COLO829 (cell line): ENCODE measurements at regions not wholly inside any gene's neighbourhood (a gene's known extent, or its start where the extent isn't known, plus 50 kb on each side); places are given as distances from the start of the nearest gene placed in this dataset.

Experiments
- DNase-seq: peaks from one replicate; pipeline ENCODE4 v3.0.0; 2012; ENCODE audit warnings: low spot score

- DNase-seq = no peak
These were observed 264.0 kb upstream of the NFE2L3 start for GRCh38 chr7:25887795-25888559.

DNA sequence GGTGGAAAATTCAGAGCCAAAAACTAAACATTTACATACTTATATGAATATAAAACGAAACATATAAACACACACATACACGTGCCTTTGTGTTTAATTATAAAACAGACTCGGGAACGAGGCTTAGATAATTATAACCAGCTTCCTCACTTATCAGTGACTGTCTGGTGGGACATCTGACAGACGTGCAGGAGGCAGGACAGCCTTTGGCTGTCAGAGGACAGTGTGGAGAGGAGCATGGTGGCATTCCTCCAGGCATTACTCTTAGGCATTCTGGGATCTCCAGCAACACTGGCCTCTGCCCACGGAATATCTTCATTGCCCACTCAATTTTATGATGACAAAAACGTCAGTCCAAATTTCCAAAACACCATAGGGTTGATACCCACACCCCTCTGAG is 262.2 kb upstream of the NFE2L3 start:
- DNase-seq = no peak

- DNase-seq = no peak
These were observed 260.4 kb upstream of the NFE2L3 start for GRCh38 chr7:25891591-25891990.

GRCh38 chr7:25893436-25893835 is 258.6 kb upstream of the NFE2L3 start:
- no peak for DNase-seq

DNA sequence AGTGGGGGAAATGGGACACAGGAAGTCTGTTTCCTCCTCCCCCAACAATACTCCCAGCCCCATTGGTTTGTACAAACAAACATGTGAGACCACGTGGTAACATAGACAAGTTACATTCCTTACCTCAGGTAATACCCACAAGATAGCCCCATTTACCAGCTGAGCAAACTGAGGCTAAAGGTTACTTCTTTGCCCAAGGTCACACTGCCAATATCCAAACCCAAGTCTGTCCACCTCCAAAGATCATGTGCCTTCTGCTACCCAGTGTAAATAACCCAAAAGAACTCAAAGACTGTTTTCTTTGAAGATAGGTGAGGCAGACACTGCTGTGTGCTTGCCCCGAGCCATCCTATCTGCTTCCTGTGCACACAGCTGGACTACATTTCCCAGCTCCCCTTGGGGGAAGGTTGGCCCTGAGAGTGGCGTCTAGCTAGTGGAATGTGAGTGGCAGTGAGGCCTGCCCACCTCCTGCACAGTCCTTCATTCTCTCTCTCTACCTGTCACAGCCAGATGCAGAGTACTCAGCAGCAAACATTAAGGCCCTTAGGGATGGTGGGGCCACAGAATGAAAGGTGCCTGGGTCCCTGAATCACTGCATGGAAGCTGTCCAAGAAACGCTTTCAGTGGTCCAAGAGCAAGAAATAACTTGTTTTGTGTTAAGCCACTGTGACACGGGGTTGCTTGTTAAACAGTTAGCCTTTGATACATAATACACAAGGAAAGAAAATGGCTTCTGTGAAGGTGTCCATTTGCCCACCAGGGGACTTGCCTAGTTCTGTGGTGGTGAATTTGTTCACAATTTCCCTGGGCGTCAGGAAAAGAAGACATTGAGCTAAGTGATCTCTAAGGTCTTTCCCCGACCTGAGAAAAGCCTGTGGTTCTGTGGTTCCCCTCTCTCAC is 257.7 kb upstream of the NFE2L3 start:
- no peak for DNase-seq

DNA sequence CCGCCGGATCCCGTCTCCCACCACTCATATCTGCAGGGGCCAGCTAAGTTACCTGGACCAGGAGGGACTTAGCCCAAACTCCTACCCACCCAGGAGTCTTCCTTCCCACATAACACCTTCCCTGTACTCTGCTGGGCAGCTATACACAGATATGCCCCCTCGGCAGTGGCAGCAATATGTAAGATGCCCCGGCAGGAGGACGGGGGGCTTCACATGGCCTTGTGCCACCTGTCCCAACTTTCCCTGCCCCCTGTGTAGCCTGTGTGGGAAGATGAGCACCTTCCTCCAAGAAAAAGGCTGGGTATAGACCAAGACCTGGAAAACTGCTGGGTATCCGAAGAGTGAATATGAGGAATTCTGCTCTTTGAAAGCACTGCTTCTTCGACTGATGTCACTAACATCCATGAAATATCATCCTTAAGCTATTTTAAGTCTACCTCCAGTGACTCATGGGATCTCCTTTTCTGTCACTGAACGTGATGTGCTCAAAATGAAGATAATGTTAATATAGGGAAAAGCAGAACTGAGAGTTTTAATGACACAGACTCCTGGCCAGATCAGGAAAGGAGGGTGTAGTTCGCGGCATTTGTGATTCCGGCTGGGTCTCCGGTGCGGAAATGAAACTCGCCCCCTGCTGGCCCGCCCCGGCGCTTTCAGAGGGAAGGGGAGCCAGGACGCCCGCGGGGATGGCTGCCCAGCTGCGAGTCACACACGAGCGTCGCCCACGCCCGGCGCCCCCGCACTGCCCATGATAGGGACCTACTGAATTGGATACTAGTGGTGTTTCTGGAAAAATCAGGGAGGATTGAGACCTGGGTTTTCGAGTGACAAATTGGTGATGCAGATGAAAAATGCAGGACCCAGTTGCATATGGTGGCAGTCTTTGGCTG is 256.9 kb upstream of the NFE2L3 start:
- DNase-seq = peak; percentile 47

DNA sequence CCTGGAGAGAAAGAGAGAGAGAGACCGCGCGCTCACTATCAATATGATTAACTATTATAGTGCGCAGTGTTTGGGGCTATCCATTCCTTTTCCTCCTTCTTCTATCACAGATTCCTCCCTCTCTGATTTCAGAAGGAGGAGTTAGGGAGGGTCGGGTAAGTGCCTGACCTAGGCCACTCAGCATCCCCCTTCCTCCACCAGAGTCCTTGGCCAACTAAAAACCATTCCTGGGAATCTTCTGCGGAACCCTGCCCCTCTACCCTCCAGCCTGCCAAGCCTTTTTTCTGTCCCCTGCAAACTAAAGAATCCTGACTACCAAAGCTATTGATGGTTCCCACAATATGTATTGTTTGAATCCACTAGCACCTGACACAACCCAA is 256.2 kb upstream of the NFE2L3 start:
- no peak for DNase-seq

GRCh38 chr7:25897261-25897782 is 254.7 kb upstream of the NFE2L3 start:
- no peak for DNase-seq

- no peak for DNase-seq
These were observed 251.8 kb upstream of the NFE2L3 start for GRCh38 chr7:25900245-25900644.

- DNase-seq = no peak
These were observed 251.1 kb upstream of the NFE2L3 start for GRCh38 chr7:25900877-25901276.

DNA sequence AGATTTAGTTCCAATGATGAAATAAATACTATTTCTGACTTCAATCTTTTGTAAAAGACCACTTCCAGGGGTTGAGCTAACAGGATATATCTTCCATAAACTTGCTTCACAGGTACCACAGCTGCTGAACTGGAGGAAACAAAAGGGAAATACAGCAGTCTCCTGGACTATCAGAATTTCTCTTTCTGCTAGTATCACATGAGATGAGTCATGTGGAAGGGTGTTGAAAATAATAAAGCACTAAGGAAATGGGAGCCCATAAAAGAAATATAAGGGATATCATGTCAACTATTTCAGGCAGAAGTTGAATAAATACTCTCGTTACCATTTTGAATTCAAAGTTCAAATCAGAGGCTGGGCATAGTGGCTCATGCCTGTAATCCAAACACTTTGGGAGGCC is 250.3 kb upstream of the NFE2L3 start:
- DNase-seq = peak; percentile 78

DNA sequence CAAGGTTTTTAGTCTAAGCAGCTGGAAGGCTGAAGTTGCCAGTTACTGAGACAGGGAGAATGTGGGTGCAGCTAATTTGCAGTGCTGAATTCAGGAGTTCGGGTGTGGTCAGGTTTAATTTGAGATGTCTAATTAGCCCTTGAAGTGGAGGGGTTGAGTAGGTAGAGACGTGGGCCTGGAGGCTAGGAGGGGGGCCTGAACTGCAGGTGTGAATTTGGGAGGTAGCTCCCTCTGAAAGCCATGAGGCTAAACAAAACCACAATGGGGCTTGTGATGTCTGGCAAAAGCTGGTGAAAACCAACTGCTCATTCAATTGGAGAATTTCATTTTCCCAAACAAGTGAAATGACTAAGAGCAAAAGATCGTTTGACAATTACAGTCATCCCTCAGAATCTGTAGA is 246.0 kb upstream of the NFE2L3 start:
- DNase-seq = no peak

- DNase-seq = no peak
These were observed 245.2 kb upstream of the NFE2L3 start for GRCh38 chr7:25906760-25907159.

GRCh38 chr7:25907214-25907613 is 244.8 kb upstream of the NFE2L3 start:
- no peak for DNase-seq

GRCh38 chr7:25907731-25908130 is 244.3 kb upstream of the NFE2L3 start:
- no peak for DNase-seq

DNA sequence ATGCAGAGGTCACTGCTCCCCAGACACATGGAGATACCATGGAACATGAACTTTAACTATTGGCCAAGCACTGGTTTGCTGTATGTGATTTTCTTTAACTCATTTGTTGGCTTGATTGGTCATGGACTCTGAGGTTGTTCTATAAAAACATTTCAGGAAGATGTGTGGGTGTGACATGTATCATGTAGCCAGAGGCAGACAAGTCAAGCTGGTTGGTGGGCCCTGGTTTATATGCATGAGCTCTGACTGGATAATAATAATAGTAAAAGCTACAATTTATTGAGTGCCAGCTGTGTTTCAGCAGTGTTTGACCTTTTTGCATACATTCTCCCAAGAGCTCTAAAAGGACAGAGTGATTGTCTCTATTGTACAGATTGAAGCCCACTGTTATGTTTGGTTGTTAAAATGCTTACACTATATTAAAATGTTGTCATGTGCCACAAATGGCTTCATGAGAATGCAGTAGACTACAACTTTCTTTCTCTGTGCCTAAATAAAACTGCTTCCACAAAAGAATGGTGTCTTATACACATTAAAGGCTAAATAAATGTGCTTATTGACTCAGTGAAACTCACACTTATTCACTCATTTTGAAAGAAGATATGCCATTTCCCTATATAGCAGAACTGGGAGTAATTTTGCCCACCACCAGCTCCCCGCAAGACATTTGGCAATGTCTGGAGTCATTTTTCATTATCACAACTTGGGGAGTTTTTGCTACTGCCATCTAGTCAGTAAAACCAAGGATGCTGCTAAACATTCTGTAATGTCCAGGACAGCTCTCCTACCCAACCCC is 243.6 kb upstream of the NFE2L3 start:
- no peak for DNase-seq

DNA sequence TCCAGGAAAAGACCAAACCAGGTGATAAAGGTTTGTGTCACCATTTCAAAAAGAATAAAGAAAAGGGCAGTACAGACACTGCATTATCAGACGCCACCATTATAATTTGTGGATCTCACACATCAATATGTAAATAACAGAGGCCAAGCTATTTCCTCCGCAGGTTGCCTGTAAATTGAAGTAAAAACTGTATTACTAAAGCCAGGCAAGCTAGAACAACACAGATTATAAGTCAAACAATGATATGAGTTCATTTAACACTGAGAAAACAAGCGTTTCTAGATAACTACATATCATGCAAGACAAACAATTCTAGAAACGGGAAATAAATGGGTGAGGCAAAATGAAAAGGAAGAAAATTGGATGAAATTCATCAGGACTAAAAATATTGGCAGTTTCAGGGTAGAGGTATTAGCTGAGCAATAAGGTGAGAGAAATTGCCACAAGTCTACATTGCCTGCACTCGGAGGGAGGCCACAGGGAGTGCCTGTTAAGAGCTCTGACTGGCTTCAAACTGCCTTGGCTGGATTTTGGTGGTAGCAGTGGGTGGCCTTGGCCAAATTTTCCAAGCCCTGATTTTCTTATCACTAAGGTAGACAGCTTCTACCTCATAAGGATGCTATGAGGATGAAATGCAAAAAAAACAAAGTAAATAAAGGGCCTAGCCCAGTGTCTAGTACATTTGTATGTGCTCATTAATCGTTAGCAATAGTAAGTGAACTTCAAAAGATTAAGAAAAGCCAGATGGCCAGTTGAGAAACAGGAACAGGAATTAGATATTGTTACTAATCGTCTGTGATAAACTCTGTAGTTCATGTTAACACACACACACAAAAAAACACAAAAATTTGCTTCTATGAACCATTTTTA is 240.0 kb upstream of the NFE2L3 start:
- DNase-seq = no peak

- no peak for DNase-seq
These were observed 238.3 kb upstream of the NFE2L3 start for GRCh38 chr7:25913598-25914224.

DNA sequence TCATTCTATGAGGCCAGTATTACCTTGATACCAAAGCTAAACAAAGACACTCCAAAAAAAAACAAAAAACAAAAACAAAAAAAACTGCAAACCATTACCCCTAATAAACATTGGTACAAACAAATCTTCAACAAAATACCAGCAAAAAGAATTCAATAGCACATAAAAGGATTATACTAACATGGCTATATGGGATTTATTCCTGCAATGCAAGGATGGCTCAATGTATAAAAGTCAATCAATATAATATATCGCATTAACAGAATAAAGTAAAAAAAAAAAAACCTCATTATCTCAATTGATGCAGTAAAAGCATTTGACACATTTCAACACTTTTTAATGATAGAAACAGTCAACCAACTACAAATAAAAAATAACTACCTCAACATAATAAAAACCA is 233.3 kb upstream of the NFE2L3 start:
- no peak for DNase-seq

- peak; percentile 42 for DNase-seq
These were observed 229.7 kb upstream of the NFE2L3 start for GRCh38 chr7:25922296-25922695.
